HG03565 (cell line): ENCODE measurements at regions not wholly inside any gene's neighbourhood (a gene's known extent, or its start where the extent isn't known, plus 50 kb on each side); places are given as distances from the start of the nearest gene placed in this dataset.

Source experiments
- ATAC-seq: cut with Tn5 transposase; IDR thresholded peaks from one replicate; pipeline ENCODE4 v1.9.1; 2021; ENCODE audit warnings: mild to moderate bottlenecking, moderate library complexity; ENCODE audit not compliant: unreplicated experiment

GRCh38 chr2:5751873-5752482 is 59.8 kb downstream of the SOX11 start:
- ATAC-seq: no peak

- no peak for ATAC-seq
These were observed 64.1 kb downstream of the SOX11 start for GRCh38 chr2:5756272-5756671.

GRCh38 chr2:5758346-5758745 is 66.2 kb downstream of the SOX11 start:
- no peak for ATAC-seq

GRCh38 chr2:5759949-5760348 is 67.8 kb downstream of the SOX11 start:
- no peak for ATAC-seq

- no peak for ATAC-seq
These were observed 71.3 kb downstream of the SOX11 start for GRCh38 chr2:5763531-5763930.

- no peak for ATAC-seq
These were observed 71.9 kb downstream of the SOX11 start for GRCh38 chr2:5764041-5764440.

DNA sequence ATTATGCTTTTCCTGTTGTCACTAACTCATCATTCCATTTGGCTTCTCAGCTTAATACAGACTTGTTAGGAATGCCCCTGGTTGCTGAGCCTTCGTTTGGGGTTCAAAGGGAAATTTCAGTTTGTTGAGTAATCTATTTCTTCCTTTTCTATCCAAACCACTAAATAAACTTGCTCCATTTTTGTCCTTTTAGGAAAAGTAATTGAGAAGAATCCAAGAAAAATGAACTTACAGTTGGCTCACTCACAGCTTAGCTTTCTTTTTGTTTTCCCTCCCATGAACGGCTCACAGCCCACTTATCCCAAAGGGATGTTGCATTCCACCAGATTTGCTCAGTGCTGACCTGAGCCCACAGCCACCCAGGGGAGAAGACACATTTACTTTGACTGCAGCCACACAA is 73.9 kb downstream of the SOX11 start:
- ATAC-seq: no peak

GRCh38 chr2:5766561-5766960 is 74.4 kb downstream of the SOX11 start:
- ATAC-seq: no peak

GRCh38 chr2:5777131-5777535 is 84.9 kb downstream of the SOX11 start:
- ATAC-seq: no peak

- no peak for ATAC-seq
These were observed 89.5 kb downstream of the SOX11 start for GRCh38 chr2:5781679-5782078.

DNA sequence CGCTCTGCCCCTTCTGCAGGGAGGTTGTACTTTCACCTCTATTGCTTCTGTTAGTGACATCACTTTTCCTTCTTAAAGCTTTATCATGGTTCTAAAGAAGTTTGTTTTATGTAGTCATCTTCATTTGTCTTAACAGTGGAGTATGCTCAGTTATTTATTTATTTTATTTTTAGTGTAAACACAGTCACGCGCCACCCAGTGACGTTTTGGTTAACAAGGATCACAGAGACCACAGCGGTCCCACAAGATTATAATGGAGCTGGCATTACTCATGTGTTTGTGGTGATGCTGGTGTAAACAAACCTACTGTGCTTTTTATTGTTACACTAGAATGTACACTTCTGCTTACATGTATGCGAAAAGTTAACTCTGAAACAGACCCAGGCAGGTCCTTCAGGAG is 89.9 kb downstream of the SOX11 start:
- ATAC-seq: no peak

- ATAC-seq: no peak
These were observed 96.3 kb downstream of the SOX11 start for GRCh38 chr2:5788447-5788846.

- no peak for ATAC-seq
These were observed 99.2 kb downstream of the SOX11 start for GRCh38 chr2:5791371-5791770.

DNA sequence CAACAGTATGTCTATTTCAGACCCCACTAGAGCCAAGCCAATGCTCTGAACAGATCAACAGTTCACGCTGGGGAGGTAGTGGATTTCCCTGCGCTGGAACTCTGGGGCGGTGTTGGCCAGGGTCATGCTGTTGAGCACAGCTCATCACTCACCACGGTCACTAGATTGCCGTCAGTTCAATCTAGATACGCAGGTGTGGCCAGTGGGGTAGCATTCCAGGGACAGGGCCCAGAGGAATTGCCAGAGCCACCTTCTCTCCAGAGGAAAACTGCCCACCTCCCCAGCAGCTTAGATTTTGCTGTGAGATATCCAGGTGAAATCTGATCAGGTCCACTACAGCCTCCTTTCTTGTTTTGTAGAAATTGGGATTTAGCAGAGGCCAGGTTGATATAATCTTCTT is 101.8 kb downstream of the SOX11 start:
- ATAC-seq: no peak

DNA sequence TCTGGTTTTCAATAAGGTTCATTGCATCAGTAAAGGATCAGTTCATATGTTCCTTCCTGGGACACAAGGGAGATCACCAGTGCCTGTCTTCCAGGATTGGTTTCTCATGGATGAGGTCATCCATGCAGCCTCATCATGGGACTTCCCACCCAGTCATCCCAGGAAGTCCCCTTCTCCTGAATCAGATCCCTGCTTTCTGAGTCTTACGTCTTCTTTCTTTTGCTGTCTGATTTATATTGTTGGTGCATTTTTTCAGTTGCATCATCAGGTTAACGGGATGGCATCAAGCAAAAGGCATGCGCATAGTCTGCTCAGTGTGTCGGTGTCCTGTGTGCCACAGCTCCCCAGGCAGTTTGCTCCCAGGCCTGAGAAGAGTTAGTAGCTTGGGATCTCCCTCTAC is 105.9 kb downstream of the SOX11 start:
- ATAC-seq: no peak

GRCh38 chr2:5799348-5799747 is 107.2 kb downstream of the SOX11 start:
- ATAC-seq: no peak

DNA sequence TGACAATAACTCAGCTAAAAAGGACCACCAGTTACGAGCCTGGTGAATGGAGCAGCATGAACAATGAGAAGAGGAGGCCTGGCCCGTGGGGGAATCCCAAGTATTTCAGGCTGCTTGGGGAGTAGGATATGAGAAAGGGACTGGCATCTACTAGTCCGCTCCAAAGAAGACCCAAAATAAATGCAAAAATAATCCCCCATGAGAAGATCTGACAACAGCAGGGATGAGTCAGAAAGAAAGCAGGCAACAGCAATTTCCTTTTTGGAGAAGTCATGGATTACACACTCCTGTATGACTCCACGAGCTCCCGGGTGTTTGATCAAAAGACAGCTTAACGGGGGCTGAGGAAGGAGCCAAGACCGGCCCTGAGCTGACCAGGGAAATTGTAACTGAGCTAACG is 111.4 kb downstream of the SOX11 start:
- no peak for ATAC-seq

DNA sequence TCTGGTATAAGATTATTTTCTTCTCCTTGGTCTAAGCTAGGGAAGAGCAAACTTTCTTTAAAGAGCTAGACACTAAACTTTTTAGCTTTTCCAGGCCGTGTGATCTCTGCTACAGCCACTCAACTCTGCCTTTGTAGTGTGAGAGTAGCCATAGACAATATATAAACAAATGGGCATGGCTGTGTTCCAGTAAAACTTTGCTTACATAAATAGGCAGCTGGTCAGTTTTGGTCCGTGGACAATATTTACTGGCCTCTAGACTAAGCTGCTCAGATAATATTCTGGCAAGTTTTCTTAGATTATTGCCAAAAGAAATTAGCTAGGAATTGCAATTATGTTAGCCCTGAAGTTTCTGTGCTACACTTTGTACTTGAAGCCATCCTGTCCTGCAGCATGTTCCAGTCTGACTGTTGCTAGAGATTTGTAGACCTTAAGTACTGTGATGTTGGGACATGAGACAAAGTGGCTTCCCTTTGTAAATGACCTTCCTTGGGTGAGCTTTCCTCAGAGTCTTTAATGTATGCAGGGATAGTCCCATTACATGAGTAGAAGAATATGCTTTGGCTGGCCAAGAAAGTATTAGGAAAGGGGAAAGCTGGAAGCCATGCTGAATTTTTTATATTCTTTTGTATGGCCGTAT is 126.9 kb downstream of the SOX11 start:
- ATAC-seq: no peak

- ATAC-seq: no peak
These were observed 131.9 kb downstream of the SOX11 start for GRCh38 chr2:5824126-5824525.

DNA sequence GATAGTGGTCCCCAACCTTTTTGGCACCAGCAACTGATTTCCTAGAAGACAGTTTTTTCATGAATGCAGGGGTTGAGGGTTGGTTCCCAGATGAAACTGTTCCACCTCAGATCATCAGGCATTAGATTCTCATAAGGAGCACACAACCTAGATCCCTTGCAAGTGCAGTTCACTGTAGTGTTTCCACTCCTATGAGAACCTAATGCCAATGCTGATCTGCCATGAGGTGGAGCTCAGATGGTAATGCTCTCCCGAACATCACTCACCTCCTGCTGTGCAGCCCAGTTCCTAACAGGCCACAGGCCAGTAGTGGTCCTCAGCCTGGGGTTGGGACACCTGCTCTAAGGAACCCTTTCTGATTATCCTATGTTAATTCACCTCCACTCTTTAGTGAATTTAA is 133.5 kb downstream of the SOX11 start:
- ATAC-seq: no peak

- no peak for ATAC-seq
These were observed 134.9 kb downstream of the SOX11 start for GRCh38 chr2:5826979-5827655.

DNA sequence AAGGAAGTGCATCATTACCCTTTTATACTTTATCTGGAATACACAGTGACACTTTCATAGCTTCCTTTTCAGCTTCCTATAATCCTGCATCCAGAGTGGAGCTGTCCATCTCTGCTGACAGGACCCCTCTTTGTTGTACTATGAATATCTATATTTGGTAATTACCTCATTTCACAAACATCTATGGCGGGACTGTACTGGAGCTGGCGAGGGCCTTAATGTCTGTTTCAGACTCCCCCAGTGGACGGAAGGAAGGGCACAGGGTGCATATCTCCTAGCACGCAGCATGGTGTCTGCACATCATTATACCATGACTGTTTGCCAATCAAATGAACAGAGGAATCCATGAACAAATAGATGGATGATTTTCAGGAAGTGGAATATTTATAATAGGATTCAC is 142.3 kb downstream of the SOX11 start:
- no peak for ATAC-seq
